ENCODE measurements at regions not wholly inside any gene's neighbourhood (a gene's known extent, or its start where the extent isn't known, plus 50 kb on each side); places are given as distances from the start of the nearest gene placed in this dataset.

- TF ChIP-seq, protein P1, sequence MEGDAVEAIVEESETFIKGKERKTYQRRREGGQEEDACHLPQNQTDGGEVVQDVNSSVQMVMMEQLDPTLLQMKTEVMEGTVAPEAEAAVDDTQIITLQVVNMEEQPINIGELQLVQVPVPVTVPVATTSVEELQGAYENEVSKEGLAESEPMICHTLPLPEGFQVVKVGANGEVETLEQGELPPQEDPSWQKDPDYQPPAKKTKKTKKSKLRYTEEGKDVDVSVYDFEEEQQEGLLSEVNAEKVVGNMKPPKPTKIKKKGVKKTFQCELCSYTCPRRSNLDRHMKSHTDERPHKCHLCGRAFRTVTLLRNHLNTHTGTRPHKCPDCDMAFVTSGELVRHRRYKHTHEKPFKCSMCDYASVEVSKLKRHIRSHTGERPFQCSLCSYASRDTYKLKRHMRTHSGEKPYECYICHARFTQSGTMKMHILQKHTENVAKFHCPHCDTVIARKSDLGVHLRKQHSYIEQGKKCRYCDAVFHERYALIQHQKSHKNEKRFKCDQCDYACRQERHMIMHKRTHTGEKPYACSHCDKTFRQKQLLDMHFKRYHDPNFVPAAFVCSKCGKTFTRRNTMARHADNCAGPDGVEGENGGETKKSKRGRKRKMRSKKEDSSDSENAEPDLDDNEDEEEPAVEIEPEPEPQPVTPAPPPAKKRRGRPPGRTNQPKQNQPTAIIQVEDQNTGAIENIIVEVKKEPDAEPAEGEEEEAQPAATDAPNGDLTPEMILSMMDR (IDR thresholded peaks at IDR 0.05 in 4 of 5, conservative IDR thresholded peaks at IDR 0.05 in 1 of 5), result no peak
- TF ChIP-seq POLR2A (IDR thresholded peaks at IDR 0.05), result no peak
These were observed 201.7 kb upstream of the ACTBL2 start for GRCh38 chr5:57684299-57684702.
